Stomach smooth muscle (tissue), 2 donors: ENCODE measurements at regions not wholly inside any gene's neighbourhood (a gene's known extent, or its start where the extent isn't known, plus 50 kb on each side); places are given as distances from the start of the nearest gene placed in this dataset.

Experiments
- H3K27ac ChIP-seq: one replicate; pipeline ENCODE4 v1.7.0; 2013; ENCODE audit warnings: mild to moderate bottlenecking, low read length, inconsistent platforms
- H3K27me3 ChIP-seq, 2 donors: one replicate each; pipeline ENCODE4 v1.7.0; 2013; ENCODE audit warnings: low read length in 2 of 2; ENCODE audit not compliant: insufficient read depth in 2 of 2, control insufficient read depth in 1 of 2
- H3K36me3 ChIP-seq, 2 donors: one replicate each; pipeline ENCODE4 v1.7.0; 2013; ENCODE audit warnings: low read length in 2 of 2; ENCODE audit not compliant: control insufficient read depth in 2 of 2, insufficient read depth in 2 of 2
- H3K4me1 ChIP-seq: one replicate; pipeline ENCODE4 v1.7.0; 2013; ENCODE audit warnings: low read length; ENCODE audit not compliant: control insufficient read depth, insufficient read depth
- H3K4me3 ChIP-seq, 2 donors: one replicate each; pipeline ENCODE4 v1.7.0; 2013; ENCODE audit warnings: low read length in 2 of 2
- H3K9ac ChIP-seq, 2 donors: one replicate each; pipeline ENCODE4 v1.7.0; 2013; ENCODE audit warnings: low read length in 2 of 2, mild to moderate bottlenecking in 1 of 2
- H3K9me3 ChIP-seq, 2 donors: one replicate each; pipeline ENCODE4 v1.7.0; 2013; ENCODE audit warnings: low read length in 2 of 2; ENCODE audit not compliant: control insufficient read depth in 2 of 2
- donor health status: healthy.
- donor health status: Pancreatic carcinoma.

GRCh38 chr3:65114041-65114440, 426.2 kb upstream of the ADAMTS9 start:
- H3K9me3 ChIP-seq, result no peaks in the 10 kb centered on the region
- H3K9ac ChIP-seq, result no peak overlapping the region
- no peaks in the 10 kb centered on the region for H3K4me1 ChIP-seq
- no peaks in the 10 kb centered on the region for H3K36me3 ChIP-seq
- H3K27me3 ChIP-seq, result no peaks in the 10 kb centered on the region
- no peak overlapping the region for H3K4me3 ChIP-seq
- H3K27ac ChIP-seq, result no peak overlapping the region

DNA sequence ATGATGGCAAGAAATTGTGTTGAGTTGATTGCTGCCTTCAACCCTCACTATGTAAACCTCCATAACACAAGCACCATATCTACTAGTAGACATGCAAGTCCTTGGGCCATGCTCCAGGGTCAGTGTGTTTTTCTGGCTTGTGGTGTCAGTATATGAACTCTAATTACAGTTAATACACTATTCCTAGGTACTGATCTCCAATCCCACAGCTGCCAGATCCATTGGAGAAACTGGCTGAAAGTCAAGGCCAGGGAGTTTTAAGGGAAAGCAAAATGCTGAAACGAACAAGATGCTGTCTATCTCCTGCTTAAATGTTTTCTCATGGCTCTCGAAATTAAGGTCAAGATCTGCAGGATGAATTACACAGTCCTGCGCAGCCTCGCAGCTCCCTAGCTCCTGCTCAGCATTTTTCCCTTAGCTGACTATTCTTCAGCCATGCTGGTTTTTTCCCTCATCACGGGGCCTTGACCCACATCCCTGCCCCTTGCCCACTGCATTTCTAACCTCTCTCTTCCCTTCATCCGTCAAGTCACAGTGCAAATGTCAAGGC, 425.0 kb upstream of the ADAMTS9 start:
- Histone ChIP-seq H3K27me3 (no peaks in the 10 kb centered on the region), H3K36me3 (no peaks in the 10 kb centered on the region), H3K4me3 (no peak overlapping the region), H3K9ac (no peak overlapping the region), H3K4me1 (no peaks in the 10 kb centered on the region), H3K9me3 (no peaks in the 10 kb centered on the region), H3K27ac (no peak overlapping the region)

DNA sequence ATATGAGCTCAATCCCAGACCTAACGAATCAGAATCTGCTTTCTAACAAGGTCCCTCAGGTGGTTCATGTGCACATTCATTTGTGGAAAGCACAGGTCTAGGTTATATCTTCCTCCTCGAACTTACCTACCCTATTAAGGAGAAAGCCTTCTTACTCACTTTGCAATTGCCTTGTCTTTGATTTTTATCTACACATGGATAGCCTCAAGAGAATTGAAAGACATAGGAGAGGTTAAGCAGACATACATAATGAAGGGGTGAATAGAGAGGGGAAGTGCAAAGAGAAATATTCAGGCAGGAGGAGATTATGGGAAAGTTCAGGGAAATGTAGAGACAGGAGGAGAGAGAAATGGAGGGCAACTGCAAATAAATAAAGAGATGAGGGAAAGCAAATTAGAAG, 422.9 kb upstream of the ADAMTS9 start:
- no peak overlapping the region for H3K27ac ChIP-seq
- H3K4me3 ChIP-seq, result no peak overlapping the region
- no peaks in the 10 kb centered on the region for H3K27me3 ChIP-seq
- H3K4me1 ChIP-seq, result no peaks in the 10 kb centered on the region
- no peak overlapping the region for H3K9ac ChIP-seq
- H3K9me3 ChIP-seq, result no peaks in the 10 kb centered on the region
- H3K36me3 ChIP-seq, result no peaks in the 10 kb centered on the region

DNA sequence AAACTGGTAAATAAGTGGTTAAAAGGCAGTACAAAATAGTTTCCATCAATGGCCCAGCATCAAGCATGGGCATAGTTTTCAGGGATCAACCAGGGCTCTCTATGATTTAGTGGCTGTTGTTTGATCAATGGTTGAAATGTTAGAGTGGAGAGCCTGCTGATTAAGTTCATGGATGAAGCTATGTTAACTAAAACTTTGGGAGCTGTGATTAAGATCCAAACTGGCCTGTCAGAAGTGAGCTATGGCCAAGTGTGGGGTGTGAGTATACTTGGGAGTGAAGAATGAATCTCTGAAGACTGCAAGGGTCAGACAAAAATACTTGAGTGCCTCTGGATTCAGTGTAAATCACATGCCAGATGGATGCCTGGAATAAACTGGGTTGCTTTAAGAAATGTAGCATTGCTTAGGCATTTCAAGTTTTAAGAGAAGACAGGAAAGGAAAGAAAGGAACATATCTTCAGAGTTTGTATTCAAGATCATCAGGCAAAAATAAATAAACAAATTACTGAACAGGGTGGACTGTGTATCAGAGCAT, 422.2 kb upstream of the ADAMTS9 start:
- H3K27ac ChIP-seq, result no peak overlapping the region
- H3K9me3 ChIP-seq, result no peaks in the 10 kb centered on the region
- H3K4me3 ChIP-seq, result no peak overlapping the region
- no peaks in the 10 kb centered on the region for H3K4me1 ChIP-seq
- H3K27me3 ChIP-seq, result no peaks in the 10 kb centered on the region
- no peaks in the 10 kb centered on the region for H3K36me3 ChIP-seq
- H3K9ac ChIP-seq, result no peak overlapping the region

GRCh38 chr3:65107174-65107573, 419.4 kb upstream of the ADAMTS9 start:
- Histone ChIP-seq H3K36me3 (no peaks in the 10 kb centered on the region), H3K4me3 (no peak overlapping the region), H3K4me1 (no peaks in the 10 kb centered on the region), H3K9ac (no peak overlapping the region), H3K27ac (no peak overlapping the region), H3K9me3 (no peaks in the 10 kb centered on the region), H3K27me3 (no peaks in the 10 kb centered on the region)

DNA sequence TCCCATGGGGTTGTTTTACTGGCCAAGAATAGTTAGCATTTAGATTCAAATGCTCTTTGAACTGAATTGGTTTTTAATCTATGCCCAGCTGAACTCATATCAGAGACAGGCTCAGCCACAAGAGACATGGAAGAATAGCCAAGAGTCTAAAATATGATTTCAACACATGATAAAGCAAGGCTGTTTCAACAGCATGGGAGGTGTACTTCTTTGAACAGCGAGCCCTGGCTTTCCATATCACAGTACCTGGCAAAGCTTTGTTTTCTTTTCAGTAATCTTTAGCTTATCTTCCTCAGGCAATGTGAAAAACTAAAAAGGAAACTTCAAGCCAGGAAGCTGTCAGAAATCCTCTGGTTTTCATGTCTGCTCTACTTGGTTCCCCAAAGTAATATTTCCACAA, 413.6 kb upstream of the ADAMTS9 start:
- Histone ChIP-seq H3K4me1 (no peaks in the 10 kb centered on the region), H3K27me3 (no peaks in the 10 kb centered on the region), H3K9ac (no peak overlapping the region), H3K9me3 (no peaks in the 10 kb centered on the region), H3K4me3 (no peak overlapping the region), H3K27ac (no peak overlapping the region), H3K36me3 (no peaks in the 10 kb centered on the region)

GRCh38 chr3:65098400-65098799, 410.6 kb upstream of the ADAMTS9 start:
- Histone ChIP-seq H3K27ac (no peak overlapping the region), H3K4me3 (no peak overlapping the region), H3K9me3 (no peaks in the 10 kb centered on the region), H3K9ac (no peak overlapping the region), H3K4me1 (no peaks in the 10 kb centered on the region), H3K36me3 (no peaks in the 10 kb centered on the region), H3K27me3 (no peaks in the 10 kb centered on the region)

DNA sequence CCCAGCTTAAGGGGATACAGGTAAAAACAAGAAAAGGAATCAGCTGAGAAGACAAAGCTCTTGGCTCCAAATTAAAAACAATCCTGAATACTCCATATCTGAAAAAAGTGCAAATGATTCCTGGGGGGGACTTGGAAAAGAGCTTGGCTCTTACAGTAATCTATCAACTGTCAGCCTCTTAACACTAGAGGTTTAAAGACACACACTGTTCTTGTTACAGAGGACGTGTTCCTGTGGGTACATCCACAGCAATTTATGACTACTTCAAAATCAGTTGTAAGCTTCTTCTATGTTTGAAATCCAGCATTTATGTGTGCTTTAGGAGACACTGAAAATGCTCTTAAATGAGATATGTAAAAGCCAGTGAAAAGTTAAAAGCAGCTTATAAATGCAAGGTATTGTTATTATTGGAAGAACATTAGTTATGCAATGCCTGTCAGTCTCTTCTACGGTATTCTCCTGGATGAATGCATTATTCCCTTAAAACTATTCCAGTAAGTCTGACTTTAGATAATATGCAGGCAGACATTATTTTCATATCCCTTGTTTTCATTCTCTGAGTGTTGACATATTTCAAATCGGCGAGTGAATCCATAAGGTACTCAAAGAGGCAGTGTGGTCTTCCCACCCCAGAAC, 408.4 kb upstream of the ADAMTS9 start:
- no peaks in the 10 kb centered on the region for H3K9me3 ChIP-seq
- H3K36me3 ChIP-seq, result no peaks in the 10 kb centered on the region
- H3K27me3 ChIP-seq, result no peaks in the 10 kb centered on the region
- H3K4me3 ChIP-seq, result no peak overlapping the region
- no peak overlapping the region for H3K27ac ChIP-seq
- no peak overlapping the region for H3K9ac ChIP-seq
- H3K4me1 ChIP-seq, result no peaks in the 10 kb centered on the region

GRCh38 chr3:65094723-65095122, 406.9 kb upstream of the ADAMTS9 start:
- Histone ChIP-seq H3K4me1 (no peaks in the 10 kb centered on the region), H3K27ac (no peak overlapping the region), H3K27me3 (no peaks in the 10 kb centered on the region), H3K9ac (no peak overlapping the region), H3K36me3 (no peaks in the 10 kb centered on the region), H3K4me3 (no peak overlapping the region), H3K9me3 (no peaks in the 10 kb centered on the region)

GRCh38 chr3:65093641-65094040, 405.8 kb upstream of the ADAMTS9 start:
- no peak overlapping the region for H3K27ac ChIP-seq
- H3K9ac ChIP-seq, result no peak overlapping the region
- H3K9me3 ChIP-seq, result no peaks in the 10 kb centered on the region
- H3K4me3 ChIP-seq, result no peak overlapping the region
- H3K36me3 ChIP-seq, result no peaks in the 10 kb centered on the region
- H3K4me1 ChIP-seq, result no peaks in the 10 kb centered on the region
- no peaks in the 10 kb centered on the region for H3K27me3 ChIP-seq

GRCh38 chr3:65091565-65091964, 403.8 kb upstream of the ADAMTS9 start:
- H3K4me3 ChIP-seq, result no peak overlapping the region
- no peak overlapping the region for H3K27ac ChIP-seq
- no peaks in the 10 kb centered on the region for H3K4me1 ChIP-seq
- H3K9me3 ChIP-seq, result no peaks in the 10 kb centered on the region
- H3K36me3 ChIP-seq, result no peaks in the 10 kb centered on the region
- no peaks in the 10 kb centered on the region for H3K27me3 ChIP-seq
- no peak overlapping the region for H3K9ac ChIP-seq
